ENCODE measurements at regions not wholly inside any gene's neighbourhood (a gene's known extent, or its start where the extent isn't known, plus 50 kb on each side); places are given as distances from the start of the nearest gene placed in this dataset.

DNA sequence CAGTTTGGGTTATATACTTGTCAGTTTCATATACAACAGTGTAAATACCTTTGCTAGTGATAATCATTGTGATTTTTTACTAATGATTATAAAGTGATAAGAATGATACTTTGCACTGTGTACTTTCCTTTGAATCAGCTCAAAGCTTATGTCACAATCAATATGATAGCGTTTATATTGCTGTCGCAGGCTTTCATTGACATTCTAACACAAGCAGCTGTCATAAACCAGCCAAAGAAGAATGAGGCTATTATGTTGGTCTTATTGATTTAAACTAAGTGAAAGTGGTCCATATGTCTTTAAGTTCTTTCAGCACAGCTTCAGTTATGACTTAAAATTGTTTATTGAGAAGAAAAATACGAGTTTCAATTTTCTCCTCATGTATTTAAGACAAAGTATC is 272.7 kb upstream of the RGMB start:
- TF ChIP-seq EZH2 (IDR thresholded peaks at IDR 0.05; ENCODE audit: borderline replicate concordance, low read length) (no peak), CTCF (IDR thresholded peaks at IDR 0.05; ENCODE audit: low read length) (no peak)

Data from OCI-LY1 (cell line).